ENCODE measurements at regions not wholly inside any gene's neighbourhood (a gene's known extent, or its start where the extent isn't known, plus 50 kb on each side); places are given as distances from the start of the nearest gene placed in this dataset.

DNA sequence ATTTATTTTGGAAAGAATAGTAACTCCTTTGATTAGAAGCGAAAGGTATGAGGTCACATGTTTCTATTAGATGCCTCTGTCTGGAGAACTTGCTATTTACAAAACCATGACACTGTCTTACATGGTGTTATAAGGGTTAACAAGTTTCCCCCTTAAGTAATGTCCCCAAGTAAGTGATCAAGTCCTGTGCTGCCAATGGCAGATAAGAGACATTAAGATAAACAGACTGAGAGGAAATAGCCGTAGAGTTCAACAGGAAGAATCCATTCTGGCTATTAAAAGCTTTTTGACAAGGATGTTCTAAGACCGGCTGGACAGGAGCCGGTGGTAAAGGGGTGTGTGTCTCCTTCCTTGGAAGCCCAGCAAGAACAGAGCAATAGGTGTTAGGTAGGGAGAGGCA is 257.5 kb downstream of the GADD45G start:
- TF ChIP-seq, protein P1, sequence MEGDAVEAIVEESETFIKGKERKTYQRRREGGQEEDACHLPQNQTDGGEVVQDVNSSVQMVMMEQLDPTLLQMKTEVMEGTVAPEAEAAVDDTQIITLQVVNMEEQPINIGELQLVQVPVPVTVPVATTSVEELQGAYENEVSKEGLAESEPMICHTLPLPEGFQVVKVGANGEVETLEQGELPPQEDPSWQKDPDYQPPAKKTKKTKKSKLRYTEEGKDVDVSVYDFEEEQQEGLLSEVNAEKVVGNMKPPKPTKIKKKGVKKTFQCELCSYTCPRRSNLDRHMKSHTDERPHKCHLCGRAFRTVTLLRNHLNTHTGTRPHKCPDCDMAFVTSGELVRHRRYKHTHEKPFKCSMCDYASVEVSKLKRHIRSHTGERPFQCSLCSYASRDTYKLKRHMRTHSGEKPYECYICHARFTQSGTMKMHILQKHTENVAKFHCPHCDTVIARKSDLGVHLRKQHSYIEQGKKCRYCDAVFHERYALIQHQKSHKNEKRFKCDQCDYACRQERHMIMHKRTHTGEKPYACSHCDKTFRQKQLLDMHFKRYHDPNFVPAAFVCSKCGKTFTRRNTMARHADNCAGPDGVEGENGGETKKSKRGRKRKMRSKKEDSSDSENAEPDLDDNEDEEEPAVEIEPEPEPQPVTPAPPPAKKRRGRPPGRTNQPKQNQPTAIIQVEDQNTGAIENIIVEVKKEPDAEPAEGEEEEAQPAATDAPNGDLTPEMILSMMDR (IDR thresholded peaks at IDR 0.05; ENCODE audit: unreplicated experiment), result no peak
- Mint-ChIP-seq H3K4me3 (no peak overlapping the region), H3K9me3 (peaks cover 16% of the 10 kb centered on the region)

DNA sequence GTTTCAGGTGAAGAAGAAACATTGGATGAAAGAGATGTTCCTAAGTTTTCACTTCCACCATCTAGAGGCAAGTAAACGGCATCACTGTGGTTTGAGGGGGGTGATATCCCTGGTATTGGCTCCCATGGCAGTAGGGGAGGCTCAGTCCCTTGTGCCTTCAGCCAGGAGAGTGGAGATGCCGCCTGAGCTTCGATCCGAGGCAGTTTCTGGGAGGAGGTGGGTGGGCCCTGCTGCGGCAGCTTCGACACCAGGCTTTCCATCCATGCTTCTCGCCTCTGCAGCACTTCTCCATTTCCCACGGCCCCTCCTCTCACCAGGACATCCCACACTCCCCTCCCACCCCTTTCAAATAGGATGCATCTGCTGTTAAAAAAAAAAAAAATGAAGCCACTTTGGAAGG is 258.3 kb downstream of the GADD45G start:
- no peak for DNase-seq (ENCODE audit: low spot score in 2 of 2, unreplicated experiment in 2 of 2)
- Mint-ChIP-seq H3K4me1 (peaks cover 19% of the 10 kb centered on the region), H3K27ac (no peak overlapping the region), H3K9me3 (peaks cover 9% of the 10 kb centered on the region), H3K4me3 (no peak overlapping the region), H3K36me3 (no peaks in the 10 kb centered on the region), H3K27me3 (ENCODE audit: low read depth) (no peaks in the 10 kb centered on the region)
- TF ChIP-seq, protein P1 (IDR thresholded peaks at IDR 0.05; ENCODE audit: unreplicated experiment), result no peak

More for the DNA sequence above, 257.5 kb downstream of the GADD45G start:
- no peaks in the 10 kb centered on the region for H3K36me3 Mint-ChIP-seq
- peak overlapping the region; percentile 30 for H3K27ac Mint-ChIP-seq
- no peak for DNase-seq (ENCODE audit: low spot score in 2 of 2, unreplicated experiment in 2 of 2)
- H3K4me1 Mint-ChIP-seq, result peaks cover 19% of the 10 kb centered on the region
- H3K27me3 Mint-ChIP-seq (ENCODE audit: low read depth), result no peaks in the 10 kb centered on the region

DNA sequence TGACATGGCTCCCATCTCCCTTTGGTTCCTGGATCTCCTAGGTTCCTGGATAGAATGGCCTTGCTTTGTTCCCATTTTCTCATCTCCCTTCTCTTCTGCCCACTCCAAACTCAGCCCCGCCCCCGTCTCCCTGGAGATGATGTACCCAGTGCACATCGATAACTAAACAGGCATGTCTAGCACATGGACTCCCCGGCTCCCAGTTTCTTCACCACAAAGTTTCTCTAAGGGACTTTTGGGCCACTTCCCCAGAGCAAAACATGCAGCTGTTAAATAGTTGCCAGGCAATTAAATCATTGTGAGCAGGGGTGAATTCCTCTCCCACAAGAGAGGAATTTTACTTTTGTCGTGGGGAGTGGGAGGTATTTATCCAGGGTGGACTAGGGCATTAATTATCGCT is 259.0 kb downstream of the GADD45G start:
- no peak overlapping the region for H3K27ac Mint-ChIP-seq
- H3K27me3 Mint-ChIP-seq (ENCODE audit: low read depth), result no peaks in the 10 kb centered on the region
- no peaks in the 10 kb centered on the region for H3K36me3 Mint-ChIP-seq

DNA sequence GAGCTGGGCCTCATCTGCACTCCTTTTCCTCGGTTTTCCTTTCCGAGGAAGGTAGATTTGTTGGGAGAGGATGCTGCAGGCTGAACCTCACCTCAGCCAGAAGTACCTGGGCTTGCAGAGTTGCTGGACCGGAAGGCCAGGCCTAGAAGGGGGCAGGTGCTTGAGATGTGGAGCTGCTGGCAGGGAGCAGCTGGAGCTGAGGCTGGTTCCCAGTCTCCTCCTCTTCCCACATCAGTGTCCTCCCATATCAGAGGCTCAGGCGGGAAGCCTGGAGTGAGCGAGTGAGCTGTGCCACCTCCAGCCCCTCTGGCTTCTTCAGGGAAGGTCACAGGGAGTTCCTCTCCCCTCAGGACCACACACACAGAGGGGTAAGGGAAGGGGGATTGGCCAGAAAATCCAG is 259.4 kb downstream of the GADD45G start:
- Mint-ChIP-seq H3K4me1 (peaks cover 19% of the 10 kb centered on the region), H3K27me3 (ENCODE audit: low read depth) (no peaks in the 10 kb centered on the region), H3K4me3 (no peak overlapping the region), H3K27ac (no peak overlapping the region), H3K9me3 (no peaks in the 10 kb centered on the region), H3K36me3 (no peaks in the 10 kb centered on the region)
- TF ChIP-seq, protein P1 (IDR thresholded peaks at IDR 0.05; ENCODE audit: unreplicated experiment), result no peak
- DNase-seq (ENCODE audit: low spot score in 2 of 2, unreplicated experiment in 2 of 2), result no peak

More for the DNA sequence above, 259.0 kb downstream of the GADD45G start:
- H3K9me3 Mint-ChIP-seq, result peaks cover 2% of the 10 kb centered on the region
- H3K4me1 Mint-ChIP-seq, result peaks cover 19% of the 10 kb centered on the region
- TF ChIP-seq, protein P1 (IDR thresholded peaks at IDR 0.05; ENCODE audit: unreplicated experiment), result no peak
- DNase-seq (ENCODE audit: low spot score in 2 of 2, unreplicated experiment in 2 of 2), result no peak
- H3K4me3 Mint-ChIP-seq, result no peak overlapping the region

DNA sequence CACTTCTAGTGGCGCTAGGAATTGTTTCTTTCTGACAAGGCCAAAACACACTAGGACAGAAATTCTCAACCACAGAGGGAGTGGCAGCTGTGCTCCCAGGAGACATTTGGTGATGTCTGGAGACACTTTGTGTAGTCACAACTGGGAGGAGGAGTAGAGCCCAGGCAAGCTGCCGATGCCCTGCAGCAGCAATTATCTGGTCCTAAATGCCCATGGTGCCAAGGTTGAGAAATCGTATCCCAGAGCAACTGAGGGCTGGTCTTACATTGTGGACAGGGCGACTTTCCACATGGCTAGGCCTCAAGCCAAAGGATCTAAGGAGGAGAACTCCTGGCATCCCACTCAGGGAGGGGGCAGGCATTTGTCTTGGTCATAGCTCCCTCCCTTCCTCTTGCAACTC is 259.9 kb downstream of the GADD45G start:
- DNase-seq (ENCODE audit: low spot score in 2 of 2, unreplicated experiment in 2 of 2), result no peak
- TF ChIP-seq, protein P1 (IDR thresholded peaks at IDR 0.05; ENCODE audit: unreplicated experiment), result no peak
- no peaks in the 10 kb centered on the region for H3K36me3 Mint-ChIP-seq
- H3K4me1 Mint-ChIP-seq, result peaks cover 19% of the 10 kb centered on the region
- H3K27ac Mint-ChIP-seq, result no peak overlapping the region
- no peaks in the 10 kb centered on the region for H3K27me3 Mint-ChIP-seq (ENCODE audit: low read depth)
- no peaks in the 10 kb centered on the region for H3K9me3 Mint-ChIP-seq
- no peak overlapping the region for H3K4me3 Mint-ChIP-seq

DNA sequence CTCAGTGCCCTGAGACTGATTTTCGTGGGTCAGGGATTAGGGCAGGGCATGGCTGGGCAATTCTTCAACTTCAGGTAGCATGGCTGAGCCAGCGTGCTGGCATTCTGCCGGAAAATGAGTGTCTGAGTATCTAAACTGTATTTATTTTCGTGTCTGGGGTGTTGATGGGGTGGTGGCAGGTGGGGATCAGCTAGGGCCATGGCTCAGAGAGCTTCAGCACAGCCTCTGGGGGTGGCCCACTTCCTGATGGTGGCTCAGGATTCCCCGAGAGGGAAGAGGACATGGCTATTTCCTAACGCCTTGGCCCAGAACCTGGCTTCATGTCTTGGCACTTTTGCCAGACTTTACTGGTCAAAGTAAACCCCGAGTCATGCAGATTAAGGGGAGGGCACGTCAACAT is 260.5 kb downstream of the GADD45G start:
- Mint-ChIP-seq H3K27me3 (ENCODE audit: low read depth) (no peaks in the 10 kb centered on the region), H3K27ac (no peak overlapping the region), H3K4me3 (no peak overlapping the region), H3K9me3 (no peaks in the 10 kb centered on the region), H3K4me1 (peaks cover 23% of the 10 kb centered on the region), H3K36me3 (no peaks in the 10 kb centered on the region)
- DNase-seq (ENCODE audit: low spot score in 2 of 2, unreplicated experiment in 2 of 2), result no peak
- TF ChIP-seq, protein P1 (IDR thresholded peaks at IDR 0.05; ENCODE audit: unreplicated experiment), result no peak

All from mesothelial cell of epicardium (in vitro differentiated cells).